ENCODE measurements at regions not wholly inside any gene's neighbourhood (a gene's known extent, or its start where the extent isn't known, plus 50 kb on each side); places are given as distances from the start of the nearest gene placed in this dataset.

- TF ChIP-seq AFF1 (IDR thresholded peaks at IDR 0.05; ENCODE audit: low read depth in 1 of 2, partially characterized antibody in 2 of 2) (no peak), NRF1 (conservative IDR thresholded peaks at IDR 0.05 in 1 of 2, IDR thresholded peaks at IDR 0.05 in 1 of 2) (no peak), EHMT2 (IDR thresholded peaks at IDR 0.05) (no peak), FOXO4 (CRISPR knock-in tag; IDR thresholded peaks at IDR 0.05) (no peak), ZNF431 (CRISPR knock-in tag; IDR thresholded peaks at IDR 0.05) (no peak), NR0B1 (IDR thresholded peaks at IDR 0.05; ENCODE audit: partially characterized antibody) (no peak), CEBPG (CRISPR knock-in tag; IDR thresholded peaks at IDR 0.05) (no peak), CEBPG (tag; conservative IDR thresholded peaks at IDR 0.05 in 1 of 2, IDR thresholded peaks at IDR 0.05 in 1 of 2) (no peak)
Measured at GRCh38 chr6:141669141-141669540, 463.6 kb upstream of the GJE1 start (continued).

Measured in K562 (cell line).